Stimulated activated effector memory CD8-positive, alpha-beta T cell treated with anti-CD3 and anti-CD28 coated beads, Interleukin-12 subunit alpha, Interleukin-12 subunit beta, amount 100 ng/mL, for 72 hours (primary cell): ENCODE measurements at regions not wholly inside any gene's neighbourhood (a gene's known extent, or its start where the extent isn't known, plus 50 kb on each side); places are given as distances from the start of the nearest gene placed in this dataset.
"Not testable (repeated sequence)": the region's sequence is repeated elsewhere in the genome, so short reads cannot be mapped to it uniquely, and the experiment has no call there.

Experiments used
- ATAC-seq: fragments of 150-1000 bp; cut with Tn5 transposase; 2 replicates; pipeline ENCODE4 v1.10.0; 2021
- DNase-seq, 2 donors: peaks; one replicate each; pipeline ENCODE4 v3.0.0; 2021 to 2022; ENCODE audit warnings: low spot score in 2 of 2
- H3K27ac Mint-ChIP-seq: one replicate; pipeline ENCODE4 v1.8.0; 2022; ENCODE audit warnings: mild to moderate bottlenecking, mixed read lengths
- H3K36me3 Mint-ChIP-seq: one replicate; pipeline ENCODE4 v1.8.0; 2022; ENCODE audit warnings: mild to moderate bottlenecking, mixed read lengths
- H3K4me1 Mint-ChIP-seq: one replicate; pipeline ENCODE4 v1.8.0; 2022; ENCODE audit warnings: mixed read lengths
- H3K4me3 Mint-ChIP-seq: one replicate; pipeline ENCODE4 v1.8.0; 2022; ENCODE audit warnings: mild to moderate bottlenecking, mixed read lengths
- H3K9me3 Mint-ChIP-seq: one replicate; pipeline ENCODE4 v1.8.0; 2022; ENCODE audit warnings: mixed read lengths

- H3K9me3 Mint-ChIP-seq, H3K36me3 Mint-ChIP-seq, ATAC-seq, H3K4me1 Mint-ChIP-seq, H3K27ac Mint-ChIP-seq, DNase-seq, H3K4me3 Mint-ChIP-seq: not testable (repeated sequence)
These were observed 173.9 kb upstream of the PRSS1 start for GRCh38 chr7:142575351-142575750.

GRCh38 chr7:142571581-142571980 is 177.7 kb upstream of the PRSS1 start:
- ATAC-seq = no peak
- H3K4me3 Mint-ChIP-seq = no peak overlapping the region
- DNase-seq = no peak
- H3K36me3 Mint-ChIP-seq = no peaks in the 10 kb centered on the region
- H3K27ac Mint-ChIP-seq = no peak overlapping the region
- H3K4me1 Mint-ChIP-seq = no peaks in the 10 kb centered on the region
- no peaks in the 10 kb centered on the region for H3K9me3 Mint-ChIP-seq

- Mint-ChIP-seq H3K36me3 (no peaks in the 10 kb centered on the region), H3K4me3 (no peak overlapping the region), H3K27ac (no peak overlapping the region), H3K4me1 (no peaks in the 10 kb centered on the region), H3K9me3 (no peaks in the 10 kb centered on the region)
- ATAC-seq (no peak), DNase-seq (no peak)
These were observed 179.4 kb upstream of the PRSS1 start for GRCh38 chr7:142569851-142570250.

DNA sequence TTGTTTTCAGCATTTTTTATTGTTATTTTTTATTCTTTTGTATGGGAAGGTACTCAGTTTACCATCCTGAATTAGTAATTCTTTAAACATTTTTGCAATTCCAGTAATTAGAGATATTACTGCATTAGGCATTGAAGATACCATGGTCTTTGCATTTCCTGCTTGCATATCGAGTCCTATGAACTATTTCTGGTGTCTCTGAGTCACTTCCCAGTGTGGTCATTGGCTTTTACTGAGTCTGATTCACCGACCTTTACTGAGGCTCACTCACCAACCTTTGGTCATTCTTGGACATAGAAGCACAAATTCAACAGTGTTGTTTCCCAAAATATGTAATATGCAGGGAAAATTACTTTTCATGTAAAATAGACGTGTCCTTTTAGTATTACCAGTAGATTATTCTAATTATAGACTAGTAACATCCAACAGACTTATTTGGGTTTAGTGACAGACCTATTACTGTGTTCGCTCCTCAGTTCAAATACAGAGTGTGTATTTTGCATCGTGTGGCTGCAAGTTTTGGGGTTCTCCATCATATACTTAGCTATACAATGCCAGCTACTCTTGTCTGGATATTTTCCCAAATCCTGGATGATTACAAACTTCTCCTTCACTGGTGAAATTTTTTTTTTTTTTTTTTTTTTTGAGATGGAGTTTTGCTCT is 180.7 kb upstream of the PRSS1 start:
- Mint-ChIP-seq H3K9me3 (no peaks in the 10 kb centered on the region), H3K36me3 (no peaks in the 10 kb centered on the region), H3K27ac (no peak overlapping the region), H3K4me3 (no peak overlapping the region), H3K4me1 (no peaks in the 10 kb centered on the region)
- peak; percentile 74 for ATAC-seq
- no peak for DNase-seq

- ATAC-seq (no peak), DNase-seq (no peak)
- Mint-ChIP-seq H3K9me3 (no peaks in the 10 kb centered on the region), H3K4me3 (no peak overlapping the region), H3K27ac (no peak overlapping the region), H3K4me1 (no peaks in the 10 kb centered on the region), H3K36me3 (no peaks in the 10 kb centered on the region)
These were observed 181.8 kb upstream of the PRSS1 start for GRCh38 chr7:142567201-142568075.

DNA sequence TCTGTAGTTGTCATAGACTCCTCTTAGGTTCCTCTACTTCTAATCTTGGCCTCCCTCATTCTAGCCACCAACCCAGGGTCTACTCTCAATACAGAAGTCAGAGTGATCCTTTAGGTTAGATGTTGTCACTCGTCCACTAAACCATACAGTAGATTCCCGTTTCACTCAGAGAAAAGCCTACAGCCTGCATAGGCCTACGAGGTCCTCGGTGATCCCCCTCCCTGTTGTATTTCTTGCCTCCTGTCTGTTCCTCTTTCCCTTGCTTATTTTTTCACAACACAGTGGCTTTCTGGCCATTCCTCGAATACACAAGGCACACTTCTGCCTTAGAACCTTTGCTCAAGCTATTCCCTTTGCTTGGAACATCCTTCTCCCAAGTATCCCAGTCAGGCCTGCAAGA is 183.0 kb upstream of the PRSS1 start:
- Mint-ChIP-seq H3K4me1 (no peaks in the 10 kb centered on the region), H3K36me3 (no peaks in the 10 kb centered on the region), H3K9me3 (no peaks in the 10 kb centered on the region), H3K4me3 (no peak overlapping the region), H3K27ac (no peak overlapping the region)
- no peak for DNase-seq
- no peak for ATAC-seq

DNA sequence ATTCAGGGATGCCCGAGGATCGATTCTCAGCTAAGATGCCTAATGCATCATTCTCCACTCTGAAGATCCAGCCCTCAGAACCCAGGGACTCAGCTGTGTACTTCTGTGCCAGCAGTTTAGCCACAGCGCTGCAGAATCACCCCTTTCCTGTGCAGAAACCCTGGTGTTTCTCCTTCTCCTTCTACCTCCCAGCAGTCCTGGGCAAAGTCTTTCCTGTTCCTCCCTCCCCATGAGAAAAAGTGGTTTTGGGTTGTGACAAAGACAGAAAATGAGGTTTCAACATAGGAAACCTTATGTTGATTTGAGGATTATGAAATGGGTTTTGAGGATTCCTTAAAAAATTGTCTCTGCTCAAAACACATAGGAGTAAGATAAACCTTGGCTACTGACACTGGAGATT is 185.1 kb upstream of the PRSS1 start:
- not testable (repeated sequence) for H3K27ac Mint-ChIP-seq, ATAC-seq, H3K36me3 Mint-ChIP-seq, DNase-seq, H3K4me3 Mint-ChIP-seq, H3K4me1 Mint-ChIP-seq, H3K9me3 Mint-ChIP-seq

- Mint-ChIP-seq H3K4me3 (no peak overlapping the region), H3K36me3 (no peaks in the 10 kb centered on the region), H3K4me1 (no peaks in the 10 kb centered on the region), H3K27ac (no peak overlapping the region), H3K9me3 (no peaks in the 10 kb centered on the region)
- no peak for ATAC-seq
- DNase-seq = no peak
These were observed 185.8 kb upstream of the PRSS1 start for GRCh38 chr7:142563470-142563869.

- Mint-ChIP-seq H3K4me3 (no peak overlapping the region), H3K9me3 (no peaks in the 10 kb centered on the region), H3K4me1 (peaks cover 7% of the 10 kb centered on the region), H3K27ac (no peak overlapping the region), H3K36me3 (no peaks in the 10 kb centered on the region)
- ATAC-seq (no peak), DNase-seq (no peak)
These were observed 186.6 kb upstream of the PRSS1 start for GRCh38 chr7:142562688-142563087.

GRCh38 chr7:142561396-142561795 is 187.9 kb upstream of the PRSS1 start:
- not testable (repeated sequence) for H3K4me1 Mint-ChIP-seq, DNase-seq, H3K36me3 Mint-ChIP-seq, H3K4me3 Mint-ChIP-seq, ATAC-seq, H3K27ac Mint-ChIP-seq, H3K9me3 Mint-ChIP-seq

- not testable (repeated sequence) for H3K27ac Mint-ChIP-seq, DNase-seq, ATAC-seq, H3K36me3 Mint-ChIP-seq, H3K4me3 Mint-ChIP-seq, H3K4me1 Mint-ChIP-seq, H3K9me3 Mint-ChIP-seq
These were observed 188.5 kb upstream of the PRSS1 start for GRCh38 chr7:142560770-142561169.

- Mint-ChIP-seq H3K36me3 (no peaks in the 10 kb centered on the region), H3K9me3 (no peaks in the 10 kb centered on the region), H3K4me3 (no peak overlapping the region), H3K4me1 (peaks cover 9% of the 10 kb centered on the region), H3K27ac (no peak overlapping the region)
- ATAC-seq = no peak
- no peak for DNase-seq
These were observed 189.1 kb upstream of the PRSS1 start for GRCh38 chr7:142560166-142560565.

DNA sequence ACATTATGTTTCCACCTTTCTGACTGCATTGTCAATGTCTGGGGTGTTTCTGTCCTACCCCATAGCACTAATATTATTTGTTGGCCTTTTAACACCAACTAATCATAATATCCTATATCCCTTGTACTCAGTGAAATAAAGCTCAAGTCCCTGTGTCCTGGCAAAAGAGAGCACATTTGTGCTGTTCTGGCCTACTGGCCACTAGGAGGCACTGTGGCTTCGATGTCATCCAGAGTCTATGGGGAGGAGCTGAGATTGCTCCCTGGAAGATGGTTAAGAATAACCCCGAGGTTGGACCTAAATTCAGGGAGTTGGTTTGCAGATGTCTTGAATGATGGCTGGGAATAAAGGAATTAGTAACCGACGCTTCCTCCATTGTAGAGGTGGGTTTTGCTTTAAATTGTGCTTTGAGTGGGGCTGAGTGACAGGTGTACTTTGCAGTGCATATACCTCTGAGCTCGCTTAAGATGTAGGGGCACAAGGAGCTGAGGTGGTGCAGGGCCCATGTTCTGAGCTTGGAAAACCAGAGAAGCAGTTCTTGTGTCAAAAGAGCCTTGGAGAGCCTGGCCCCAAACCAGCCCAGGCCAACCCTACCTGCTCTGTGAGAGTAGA is 191.2 kb upstream of the PRSS1 start:
- H3K36me3 Mint-ChIP-seq = no peaks in the 10 kb centered on the region
- peaks cover 9% of the 10 kb centered on the region for H3K4me1 Mint-ChIP-seq
- no peak overlapping the region for H3K27ac Mint-ChIP-seq
- no peaks in the 10 kb centered on the region for H3K9me3 Mint-ChIP-seq
- peak; percentile 61 for ATAC-seq
- H3K4me3 Mint-ChIP-seq = peak overlapping the region; percentile 18
- peak in 1 of 2 donors; percentile 52 for DNase-seq

GRCh38 chr7:142556740-142557139 is 192.5 kb upstream of the PRSS1 start:
- ATAC-seq (peak; percentile 76), DNase-seq (no peak)
- H3K27ac Mint-ChIP-seq = no peak overlapping the region
- peaks cover 9% of the 10 kb centered on the region for H3K4me1 Mint-ChIP-seq
- no peak overlapping the region for H3K4me3 Mint-ChIP-seq
- H3K9me3 Mint-ChIP-seq = no peaks in the 10 kb centered on the region
- no peaks in the 10 kb centered on the region for H3K36me3 Mint-ChIP-seq

DNA sequence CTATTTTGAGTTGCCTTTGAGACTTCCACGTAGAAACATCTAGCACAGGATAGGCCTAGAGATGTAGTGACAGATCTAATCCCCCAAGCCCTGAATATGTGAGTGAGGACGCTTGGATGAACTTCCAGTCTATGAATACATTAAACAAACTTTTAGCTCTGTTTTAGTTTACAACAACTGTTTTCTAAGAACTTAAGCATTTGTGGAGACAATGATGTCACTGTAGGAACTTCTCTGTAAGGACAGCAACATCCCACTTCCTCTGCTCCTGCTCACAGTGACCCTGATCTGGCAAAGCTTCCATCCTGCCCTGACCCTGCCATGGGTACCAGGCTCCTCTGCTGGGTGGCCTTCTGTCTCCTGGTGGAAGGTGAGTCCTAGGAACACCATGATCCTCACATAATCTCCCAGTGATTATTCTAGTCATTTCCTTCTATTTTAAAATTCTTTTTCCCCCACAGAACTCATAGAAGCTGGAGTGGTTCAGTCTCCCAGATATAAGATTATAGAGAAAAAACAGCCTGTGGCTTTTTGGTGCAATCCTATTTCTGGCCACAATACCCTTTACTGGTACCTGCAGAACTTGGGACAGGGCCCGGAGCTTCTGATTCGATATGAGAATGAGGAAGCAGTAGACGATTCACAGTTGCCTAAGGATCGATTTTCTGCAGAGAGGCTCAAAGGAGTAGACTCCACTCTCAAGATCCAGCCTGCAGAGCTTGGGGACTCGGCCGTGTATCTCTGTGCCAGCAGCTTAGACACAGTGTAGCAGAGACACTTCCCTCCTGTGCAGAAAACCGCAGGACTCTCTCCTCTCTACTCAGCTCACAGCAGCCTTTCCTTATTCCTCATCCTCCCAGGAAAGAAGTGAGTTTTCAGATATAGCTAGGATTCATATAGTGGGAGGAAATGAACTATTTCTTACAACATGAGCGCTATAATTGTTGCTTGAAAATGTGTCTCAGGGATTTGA is 194.4 kb upstream of the PRSS1 start:
- Mint-ChIP-seq H3K27ac (no peak overlapping the region), H3K4me1 (peaks cover 9% of the 10 kb centered on the region), H3K9me3 (no peaks in the 10 kb centered on the region), H3K4me3 (no peak overlapping the region), H3K36me3 (no peaks in the 10 kb centered on the region)
- ATAC-seq (no peak), DNase-seq (no peak)
